PC-3 (cell line): ENCODE measurements at regions not wholly inside any gene's neighbourhood (a gene's known extent, or its start where the extent isn't known, plus 50 kb on each side); places are given as distances from the start of the nearest gene placed in this dataset.

Experiments
- ATAC-seq: fragments of 200-7000 bp; cut with Tn5 transposase; 2 replicates; pipeline ENCODE4 v1.9.1; 2020; ENCODE audit warnings: mild to moderate bottlenecking, moderate library complexity
- BruUV-seq: library from RNA; stranded (reverse); fragments of 400-500 nt; replicated peaks from 2 replicates; lab custom pipeline; 2021; lab: Mats Ljungman, UMichigan
- CTCF ChIA-PET: fragments of 300-600 bp; sonication (Branson Sonifier 250); formaldehyde crosslinking; loops from one replicate; lab custom pipeline; 2022; ENCODE audit warnings: antibody characterized with exemption; lab: Charles Lee
- POLR2A ChIA-PET: fragments of 300-600 bp; sonication (Branson Sonifier 250); formaldehyde crosslinking; loops from one replicate; lab custom pipeline; 2022; ENCODE audit warnings: antibody characterized with exemption; ENCODE audit not compliant: unreplicated experiment; lab: Charles Lee
- DNase-seq: peaks from one replicate; pipeline ENCODE4 v3.0.0-alpha.2; 2015
- H2AFZ ChIP-seq: fragments of 300-600 bp; sonication (generic); 2 replicates; pipeline ENCODE4 v1.6.0; 2016; ENCODE audit warnings: antibody characterized with exemption, low read length
- H3F3A ChIP-seq: fragments of 300-600 bp; sonication (generic); one replicate; pipeline ENCODE4 v1.6.0; 2017; ENCODE audit warnings: antibody characterized with exemption, low read length, control low read depth, mild to moderate bottlenecking; ENCODE audit not compliant: unreplicated experiment
- H3K27ac ChIP-seq: fragments of 300-600 bp; sonication (generic); 2 replicates; pipeline ENCODE4 v1.5.1; 2016; ENCODE audit warnings: mild to moderate bottlenecking, low read length
- H3K27me3 ChIP-seq: fragments of 300-600 bp; sonication (generic); 2 replicates; pipeline ENCODE4 v1.6.1; 2016; ENCODE audit warnings: low read length, mixed read lengths
- H3K36me3 ChIP-seq: fragments of 300-600 bp; sonication (generic); 2 replicates; pipeline ENCODE4 v1.6.1; 2016; ENCODE audit warnings: low read depth, mixed run types, low read length, mixed read lengths
- H3K4me1 ChIP-seq: fragments of 300-600 bp; sonication (generic); 2 replicates; pipeline ENCODE4 v1.5.1; 2016; ENCODE audit warnings: low read length; ENCODE audit not compliant: insufficient read depth
- H3K4me2 ChIP-seq: fragments of 300-600 bp; sonication (generic); 2 replicates; pipeline ENCODE4 v1.6.0; 2016; ENCODE audit warnings: low read length
- H3K4me3 ChIP-seq: fragments of 300-600 bp; sonication (generic); 2 replicates; pipeline ENCODE4 v1.5.1; 2016; ENCODE audit warnings: mild to moderate bottlenecking, low read length, mixed read lengths
- H3K79me2 ChIP-seq: fragments of 300-600 bp; sonication (generic); 2 replicates; pipeline ENCODE4 v1.6.1; 2017; ENCODE audit warnings: low read length, mixed read lengths
- H3K9ac ChIP-seq: fragments of 300-600 bp; sonication (generic); 2 replicates; pipeline ENCODE4 v1.6.0; 2016; ENCODE audit warnings: mild to moderate bottlenecking, low read length
- H3K9me2 ChIP-seq: fragments of 300-600 bp; sonication (generic); replicated peaks from 2 replicates; pipeline ENCODE4 v1.6.1; 2016; ENCODE audit warnings: mixed run types, low read length, mixed read lengths
- H3K9me3 ChIP-seq: fragments of 300-600 bp; sonication (generic); 2 replicates; pipeline ENCODE4 v1.6.1; 2016; ENCODE audit warnings: low read length, mixed read lengths
- H4K20me1 ChIP-seq: fragments of 300-600 bp; sonication (generic); 2 replicates; pipeline ENCODE4 v1.6.1; 2016; ENCODE audit warnings: low read length, mixed read lengths
- CTCF ChIP-seq: fragments of 300-600 bp; sonication (generic); conservative IDR thresholded peaks from 2 replicates; pipeline ENCODE4 v1.5.1; 2017; ENCODE audit warnings: antibody characterized with exemption, low read depth, mild to moderate bottlenecking, low read length
- EZH2 ChIP-seq: fragments of 300-600 bp; sonication (generic); IDR thresholded peaks from one replicate; pipeline ENCODE4 v1.6.1; 2017; ENCODE audit warnings: antibody characterized with exemption, mild to moderate bottlenecking, low read length; ENCODE audit not compliant: unreplicated experiment
- EZH2phosphoT487 ChIP-seq: fragments of 300-600 bp; sonication (generic); IDR thresholded peaks from 2 replicates; pipeline ENCODE4 v1.6.1; 2018; ENCODE audit warnings: mild to moderate bottlenecking, antibody characterized with exemption, low read length, borderline replicate concordance
- intact Hi-C: fragments of 100-400 bp; cut with micrococcal nuclease; formaldehyde crosslinking; loops from 2 replicates; pipeline ENCODE4 v1.9.0; 2023

- no TSS peak for BruUV-seq
- Histone ChIP-seq H3K9me3 (no peaks in the 10 kb centered on the region), H3K4me3 (no peak overlapping the region), H4K20me1 (no peaks in the 10 kb centered on the region), H3K4me1 (no peaks in the 10 kb centered on the region), H3K27me3 (peaks cover 83% of the 10 kb centered on the region), H2AFZ (no peak overlapping the region), H3K36me3 (no peaks in the 10 kb centered on the region), H3K9ac (no peak overlapping the region), H3K27ac (no peak overlapping the region), H3K4me2 (no peak overlapping the region), H3K79me2 (no peaks in the 10 kb centered on the region), H3K9me2 (no peaks in the 10 kb centered on the region), H3F3A (no peaks in the 10 kb centered on the region)
- intact Hi-C loops = no loop called here
- DNase-seq (no peak), ATAC-seq (no peak)
- ChIA-PET POLR2A (no interaction called here), CTCF (no interaction called here)
- no peak for TF ChIP-seq EZH2
- no peak for TF ChIP-seq CTCF
- no peak for TF ChIP-seq EZH2phosphoT487
Measured at GRCh38 chr11:131168839-131169713, 201.3 kb upstream of the NTM start.

- no peaks in the 10 kb centered on the region for H3K9me2 ChIP-seq
- H3K4me2 ChIP-seq = no peak overlapping the region
- CTCF ChIA-PET = no interaction called here
- no peaks in the 10 kb centered on the region for H3K79me2 ChIP-seq
- no peak overlapping the region for H3K9ac ChIP-seq
- no peak for TF ChIP-seq EZH2
- TF ChIP-seq EZH2phosphoT487 = no peak
- no peak for TF ChIP-seq CTCF
- H3F3A ChIP-seq = no peaks in the 10 kb centered on the region
- intact Hi-C loops = no loop called here
- ATAC-seq = no peak
- BruUV-seq = no TSS peak
- H4K20me1 ChIP-seq = no peaks in the 10 kb centered on the region
- no peak overlapping the region for H3K27ac ChIP-seq
- H3K9me3 ChIP-seq = no peaks in the 10 kb centered on the region
- no peak overlapping the region for H2AFZ ChIP-seq
- H3K36me3 ChIP-seq = no peaks in the 10 kb centered on the region
- no peaks in the 10 kb centered on the region for H3K4me1 ChIP-seq
- peaks cover 81% of the 10 kb centered on the region for H3K27me3 ChIP-seq
- H3K4me3 ChIP-seq = no peak overlapping the region
- DNase-seq = no peak
- POLR2A ChIA-PET = no interaction called here
Measured at GRCh38 chr11:131172011-131172410, 198.4 kb upstream of the NTM start.

GRCh38 chr11:131178020-131178419, 192.4 kb upstream of the NTM start:
- ChIA-PET CTCF (no interaction called here), POLR2A (no interaction called here)
- Histone ChIP-seq H4K20me1 (no peaks in the 10 kb centered on the region), H3K36me3 (no peaks in the 10 kb centered on the region), H3K79me2 (no peaks in the 10 kb centered on the region), H3K27me3 (peaks cover 84% of the 10 kb centered on the region), H3K4me2 (no peak overlapping the region), H3K9me2 (no peaks in the 10 kb centered on the region), H3K4me3 (no peak overlapping the region), H3F3A (no peaks in the 10 kb centered on the region), H3K27ac (no peak overlapping the region), H3K9ac (no peak overlapping the region), H2AFZ (no peak overlapping the region), H3K4me1 (no peaks in the 10 kb centered on the region), H3K9me3 (no peaks in the 10 kb centered on the region)
- ATAC-seq (no peak), DNase-seq (no peak)
- BruUV-seq = no TSS peak
- intact Hi-C loops = no loop called here
- no peak for TF ChIP-seq EZH2phosphoT487
- no peak for TF ChIP-seq EZH2
- no peak for TF ChIP-seq CTCF
